Thymus (tissue), 11 donors: ENCODE measurements at regions not wholly inside any gene's neighbourhood (a gene's known extent, or its start where the extent isn't known, plus 50 kb on each side); places are given as distances from the start of the nearest gene placed in this dataset.

Experiments used
- DNase-seq, 9 donors: peaks; one replicate each; pipeline ENCODE4 v3.0.0-alpha.2; 2013; ENCODE audit warnings: low spot score in 9 of 9, low read depth in 6 of 9, missing footprints in 1 of 9
- H3K27ac ChIP-seq, 2 donors: one replicate each; pipeline ENCODE4 v1.5.1; 2013; ENCODE audit warnings: control low read depth in 1 of 2, low read depth in 1 of 2, low read length in 1 of 2, mild to moderate bottlenecking in 1 of 2, moderate library complexity in 1 of 2
- H3K27me3 ChIP-seq, 2 donors: one replicate each; pipeline ENCODE4 v1.5.1; 2013; ENCODE audit warnings: low read length in 1 of 2; ENCODE audit not compliant: control insufficient read depth in 2 of 2, insufficient read depth in 1 of 2
- H3K36me3 ChIP-seq, 2 donors: one replicate each; pipeline ENCODE4 v1.5.1; 2013; ENCODE audit warnings: low read length in 1 of 2, mild to moderate bottlenecking in 1 of 2, moderate library complexity in 1 of 2; ENCODE audit not compliant: control insufficient read depth in 2 of 2, insufficient read depth in 2 of 2
- H3K4me1 ChIP-seq, 2 donors: one replicate each; pipeline ENCODE4 v1.5.1; 2013; ENCODE audit warnings: low read length in 2 of 2; ENCODE audit not compliant: control insufficient read depth in 2 of 2, insufficient read depth in 2 of 2
- H3K4me3 ChIP-seq, 2 donors: one replicate each; pipeline ENCODE4 v1.5.1; 2013; ENCODE audit warnings: low read length in 2 of 2, control low read depth in 1 of 2, mild to moderate bottlenecking in 1 of 2
- H3K9me3 ChIP-seq, 2 donors: one replicate each; pipeline ENCODE4 v1.5.1; 2013; ENCODE audit warnings: low read length in 1 of 2, mild to moderate bottlenecking in 1 of 2; ENCODE audit not compliant: control insufficient read depth in 2 of 2, insufficient read depth in 1 of 2
- WGBS: extraction: QIAGEN DNeasy Blood & Tissue Kit; methylation state at CpG from one replicate; pipeline ENCODE4 v1.1.7; 2013; 5-methylcytosine and 5-hydroxymethylcytosine counted together
- donor health status: healthy.

DNA sequence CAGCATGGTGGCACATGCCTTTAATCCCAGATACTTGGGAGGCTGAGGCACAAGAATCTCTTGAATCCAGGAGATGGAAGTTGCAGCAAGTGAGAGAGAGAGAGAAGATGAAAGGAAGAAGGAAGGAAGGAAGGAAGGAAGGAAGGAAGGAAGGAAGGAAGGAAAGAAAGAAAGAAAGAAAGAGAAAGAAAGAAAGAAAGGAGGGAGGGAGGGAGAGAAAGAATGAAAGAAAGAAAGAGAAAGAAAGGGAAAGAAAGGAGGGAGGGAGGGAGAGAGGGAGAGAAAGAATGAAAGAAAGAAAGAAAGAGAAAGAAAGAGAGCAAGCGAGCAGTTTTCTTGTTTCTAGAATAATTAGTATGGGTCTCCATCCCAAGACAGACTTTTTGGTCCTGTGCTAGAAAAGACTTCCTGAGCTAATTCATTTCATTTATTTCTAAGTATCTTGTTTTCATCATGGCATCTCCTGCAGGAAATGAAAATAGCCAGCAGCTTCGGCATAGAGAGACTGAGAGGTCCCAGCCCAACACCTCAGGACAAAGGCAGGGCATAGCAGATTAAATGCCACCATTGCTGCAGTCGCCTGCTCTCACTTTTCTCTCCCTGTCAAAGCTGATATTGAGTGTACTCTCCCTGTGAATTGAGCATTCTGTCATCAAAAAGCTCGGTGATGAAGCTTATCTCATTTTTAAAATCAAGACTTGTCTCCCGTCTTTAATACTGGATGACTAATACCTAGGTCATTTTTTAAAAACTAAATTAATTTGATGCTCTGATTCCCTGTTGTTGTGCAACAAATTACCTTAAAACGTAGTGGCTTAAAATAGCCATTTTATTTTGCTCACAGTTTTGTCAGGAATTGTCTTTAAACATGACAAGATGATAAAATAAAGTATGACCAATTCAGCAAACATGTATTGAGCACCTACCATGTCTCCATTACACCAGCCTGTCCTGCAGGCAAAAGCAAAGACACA is 91.8 kb upstream of the ADRA1B start:
- 91% methylated on average over 6 of the region's 6 CpGs for WGBS
- DNase-seq, result no peak
- no peaks in the 10 kb centered on the region for H3K9me3 ChIP-seq
- no peaks in the 10 kb centered on the region for H3K4me1 ChIP-seq
- no peak overlapping the region for H3K4me3 ChIP-seq
- no peaks in the 10 kb centered on the region for H3K27me3 ChIP-seq
- H3K27ac ChIP-seq, result no peak overlapping the region
- H3K36me3 ChIP-seq, result no peaks in the 10 kb centered on the region

DNA sequence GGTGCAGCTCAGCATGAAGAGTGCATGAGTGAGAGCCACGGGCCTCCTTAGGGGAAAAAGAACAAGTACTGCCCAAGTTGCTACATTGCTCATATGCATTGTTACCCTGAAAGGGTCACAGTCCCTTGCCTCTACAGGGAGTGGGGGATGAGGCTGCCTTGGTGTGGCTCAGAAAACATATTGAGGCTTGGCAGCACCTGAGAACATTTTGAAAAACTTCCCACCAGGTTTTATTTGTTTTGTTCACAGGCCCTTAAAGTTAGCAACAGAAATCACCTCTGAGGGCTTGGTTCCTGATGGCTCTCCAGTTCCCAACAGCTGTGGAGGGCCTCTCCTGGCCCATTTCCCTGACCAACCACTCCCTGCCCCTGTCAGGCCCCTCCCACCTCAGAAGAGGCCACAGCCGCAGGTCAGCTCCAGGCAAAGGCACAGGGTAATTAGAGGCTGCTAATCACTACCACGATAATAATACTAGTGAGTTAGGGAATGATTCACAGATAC is 90.7 kb upstream of the ADRA1B start:
- DNase-seq, result no peak

DNA sequence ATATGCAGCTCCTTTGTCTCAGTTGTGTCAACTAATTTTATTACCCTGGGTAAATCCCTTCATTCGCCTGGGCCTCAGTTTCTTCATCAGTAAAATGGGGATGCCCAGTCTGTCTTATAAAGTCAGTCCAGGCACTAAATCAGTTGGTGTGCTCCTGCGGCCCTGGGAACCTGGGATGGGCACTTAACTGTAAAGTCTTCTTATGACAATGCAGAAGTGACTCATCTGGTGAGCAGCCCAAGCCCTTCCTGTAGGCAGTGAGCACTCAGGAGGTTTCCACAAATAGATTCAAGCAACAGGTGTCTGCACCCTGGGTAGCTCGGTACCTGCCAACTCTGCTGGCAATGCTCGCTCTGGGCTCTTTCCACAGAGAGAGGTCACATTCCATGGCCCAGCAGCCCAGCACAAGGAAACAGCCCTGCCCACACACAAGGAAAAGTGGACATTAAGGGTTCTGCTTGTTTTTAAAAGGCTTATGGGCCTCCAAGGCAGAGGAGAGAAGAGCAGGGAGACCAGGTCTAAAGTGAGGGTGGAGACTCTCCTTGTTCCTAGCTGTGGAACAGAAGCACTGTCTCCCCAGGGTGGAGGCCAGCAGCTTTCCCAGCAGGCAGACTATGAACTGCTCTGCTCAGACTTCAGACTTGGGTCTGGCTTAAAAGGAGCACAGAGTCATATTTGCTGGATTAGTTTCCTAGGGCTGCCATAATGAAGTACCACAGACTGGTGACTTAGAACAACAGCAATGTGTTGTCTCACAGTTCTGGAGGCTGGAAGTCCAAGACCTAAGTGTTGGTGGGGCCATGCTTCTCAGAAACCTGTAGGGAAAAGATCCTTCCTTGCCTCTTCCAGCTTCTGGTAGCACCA is 89.7 kb upstream of the ADRA1B start:
- Histone ChIP-seq H3K9me3 (no peaks in the 10 kb centered on the region), H3K27me3 (peaks cover 0 to 2% of the 10 kb centered on the region in 2 donors), H3K4me3 (no peak overlapping the region), H3K4me1 (no peaks in the 10 kb centered on the region), H3K36me3 (no peaks in the 10 kb centered on the region), H3K27ac (no peak overlapping the region)
- DNase-seq, result peak in 1 of 9 donors; percentile 16
- 55% methylated on average over 4 of the region's 4 CpGs for WGBS

More for the DNA sequence above, 90.7 kb upstream of the ADRA1B start:
- Histone ChIP-seq H3K9me3 (no peaks in the 10 kb centered on the region), H3K27me3 (no peaks in the 10 kb centered on the region), H3K4me1 (no peaks in the 10 kb centered on the region), H3K36me3 (no peaks in the 10 kb centered on the region), H3K4me3 (no peak overlapping the region), H3K27ac (no peak overlapping the region)
- WGBS, result 88% methylated on average over 3 of the region's 3 CpGs

DNA sequence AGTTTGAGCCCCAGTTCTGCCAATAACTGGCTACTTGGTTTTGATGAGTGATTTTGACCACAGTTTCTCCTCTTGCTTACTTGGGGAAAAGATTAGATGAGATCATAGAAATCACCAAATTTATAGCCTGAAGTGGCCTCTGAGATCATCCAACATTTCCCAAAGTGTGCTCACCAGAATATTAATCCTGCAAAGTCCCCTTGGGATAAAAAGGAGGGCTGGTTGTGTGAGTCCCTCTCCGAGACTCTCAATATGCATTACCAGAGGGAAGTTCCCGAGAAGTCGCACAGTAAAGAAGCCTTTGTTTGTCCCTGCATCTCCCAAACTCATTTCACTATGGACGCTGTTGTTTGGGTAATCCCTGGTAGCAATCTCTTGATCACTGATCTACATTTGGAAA is 88.4 kb upstream of the ADRA1B start:
- WGBS, result 85% methylated on average over 4 of the region's 4 CpGs
- peaks cover 0 to 2% of the 10 kb centered on the region in 2 donors for H3K27me3 ChIP-seq
- DNase-seq, result no peak

DNA sequence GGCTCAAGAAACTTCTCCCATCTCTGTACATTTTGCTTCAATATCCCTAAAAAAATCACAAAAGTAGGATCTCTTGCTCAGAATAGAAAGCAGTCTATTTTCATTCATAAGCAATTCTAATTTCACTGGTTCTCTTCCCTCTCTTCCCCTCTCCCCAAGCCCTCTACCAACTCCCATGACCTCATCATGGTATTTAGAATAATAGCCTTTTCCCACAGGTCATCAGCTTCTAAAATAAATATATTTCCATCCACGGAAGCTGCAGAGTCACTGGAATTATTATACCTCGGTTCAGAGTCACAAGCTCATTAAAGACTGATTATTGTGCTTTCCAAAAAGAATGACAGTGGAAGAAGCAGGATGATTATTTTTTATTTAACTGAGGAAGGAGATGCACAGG is 84.2 kb upstream of the ADRA1B start:
- no peaks in the 10 kb centered on the region for H3K4me1 ChIP-seq
- H3K27ac ChIP-seq, result no peak overlapping the region
- 66% methylated on average over 2 of the region's 2 CpGs for WGBS
- no peak for DNase-seq
- peaks cover 0 to 2% of the 10 kb centered on the region in 2 donors for H3K27me3 ChIP-seq
- no peaks in the 10 kb centered on the region for H3K9me3 ChIP-seq
- H3K4me3 ChIP-seq, result no peak overlapping the region
- no peaks in the 10 kb centered on the region for H3K36me3 ChIP-seq

More for the DNA sequence above, 88.4 kb upstream of the ADRA1B start:
- Histone ChIP-seq H3K27ac (no peak overlapping the region), H3K4me3 (no peak overlapping the region), H3K4me1 (no peaks in the 10 kb centered on the region), H3K36me3 (no peaks in the 10 kb centered on the region), H3K9me3 (no peaks in the 10 kb centered on the region)

DNA sequence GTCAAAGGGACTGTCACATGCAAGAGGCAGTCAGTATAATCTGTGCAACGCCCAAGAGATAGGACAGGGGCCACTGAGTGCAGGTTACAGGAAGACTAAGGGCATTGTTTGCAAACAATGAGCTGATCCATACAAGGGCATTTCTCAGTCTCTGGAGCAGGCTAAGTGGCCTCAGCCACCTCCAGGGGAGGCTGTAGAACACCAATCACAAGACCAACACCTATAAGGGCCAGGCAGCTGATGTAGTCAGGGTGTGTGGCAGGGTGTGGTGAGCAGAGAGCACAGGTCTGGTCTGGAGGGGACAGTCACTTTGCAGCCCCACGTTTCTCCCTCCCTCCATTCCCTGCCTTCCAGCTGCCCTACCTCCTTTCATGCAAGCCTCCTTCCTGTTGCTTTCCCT is 83.2 kb upstream of the ADRA1B start:
- Histone ChIP-seq H3K9me3 (no peaks in the 10 kb centered on the region), H3K27me3 (peaks cover 0 to 2% of the 10 kb centered on the region in 2 donors), H3K36me3 (no peaks in the 10 kb centered on the region), H3K27ac (no peak overlapping the region), H3K4me1 (no peaks in the 10 kb centered on the region), H3K4me3 (no peak overlapping the region)
- 64% methylated on average over 2 of the region's 2 CpGs for WGBS
- DNase-seq, result no peak

DNA sequence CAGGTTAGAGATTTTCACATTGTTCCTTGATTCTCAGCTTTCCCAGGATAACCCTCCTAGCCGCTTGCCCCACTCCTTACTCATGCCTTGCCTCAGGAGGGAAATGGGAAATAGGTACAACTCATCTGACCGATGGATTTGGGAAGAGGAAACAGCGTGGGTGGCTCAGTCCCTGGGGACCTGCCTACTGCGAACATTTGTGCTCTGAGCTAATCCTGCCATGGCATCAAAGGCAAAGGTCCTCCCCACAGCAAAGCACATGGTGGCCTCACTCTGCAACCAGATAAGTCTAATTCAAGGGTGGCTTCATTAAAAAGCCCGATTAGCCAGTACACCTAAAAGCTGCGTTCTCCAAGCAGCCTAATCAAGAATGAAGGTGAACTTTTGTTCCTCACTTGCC is 82.4 kb upstream of the ADRA1B start:
- Histone ChIP-seq H3K4me1 (no peaks in the 10 kb centered on the region), H3K36me3 (no peaks in the 10 kb centered on the region), H3K9me3 (no peaks in the 10 kb centered on the region), H3K4me3 (no peak overlapping the region), H3K27ac (no peak overlapping the region), H3K27me3 (peaks cover 0 to 2% of the 10 kb centered on the region in 2 donors)
- WGBS, result 81% methylated on average over 6 of the region's 6 CpGs
- DNase-seq, result no peak

DNA sequence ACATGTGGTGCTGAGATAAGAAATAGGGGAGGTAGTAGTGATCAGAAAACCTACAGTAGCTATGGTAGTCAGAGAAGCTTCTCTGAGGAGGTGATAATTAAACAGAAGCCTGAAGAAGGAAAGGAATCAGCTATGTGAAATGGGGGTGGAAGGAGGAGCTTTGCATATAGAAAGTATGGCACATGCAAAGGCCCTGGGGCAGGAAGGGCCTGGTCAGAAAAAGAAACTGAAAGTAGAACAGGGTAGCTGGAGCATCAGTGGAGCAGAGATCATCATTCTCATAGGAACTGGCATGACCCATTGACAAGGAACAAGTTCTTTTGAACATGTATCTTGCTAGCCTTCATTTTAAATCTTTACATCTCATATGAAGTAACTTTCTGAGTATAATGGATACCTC is 80.7 kb upstream of the ADRA1B start:
- Histone ChIP-seq H3K36me3 (no peaks in the 10 kb centered on the region), H3K27me3 (peaks cover 0 to 2% of the 10 kb centered on the region in 2 donors), H3K4me1 (no peaks in the 10 kb centered on the region), H3K9me3 (no peaks in the 10 kb centered on the region), H3K4me3 (no peak overlapping the region), H3K27ac (no peak overlapping the region)
- no peak for DNase-seq

DNA sequence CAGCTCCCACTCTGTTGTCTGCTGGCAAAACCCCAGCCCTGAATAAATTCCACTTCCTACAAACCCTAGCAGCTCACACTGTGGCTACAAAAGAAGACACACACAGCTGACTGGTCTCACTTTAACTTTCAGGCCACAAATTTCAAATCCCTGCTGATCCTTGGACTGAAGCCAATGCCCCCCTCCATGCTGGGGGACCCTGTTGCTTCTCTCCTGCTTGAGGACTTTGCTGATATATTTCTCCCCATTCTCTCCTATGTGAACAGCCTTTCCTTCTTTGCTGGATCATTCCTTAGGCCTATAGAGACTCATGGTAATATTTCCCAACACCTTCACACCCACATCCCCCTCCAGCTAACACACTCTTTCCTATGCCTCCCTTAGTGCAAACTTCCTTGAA is 79.6 kb upstream of the ADRA1B start:
- Histone ChIP-seq H3K4me1 (no peaks in the 10 kb centered on the region), H3K36me3 (no peaks in the 10 kb centered on the region), H3K4me3 (no peak overlapping the region), H3K27ac (no peak overlapping the region), H3K27me3 (no peaks in the 10 kb centered on the region), H3K9me3 (no peaks in the 10 kb centered on the region)
- DNase-seq, result no peak
